Heart left ventricle (tissue), 16 donors: ENCODE measurements at regions not wholly inside any gene's neighbourhood (a gene's known extent, or its start where the extent isn't known, plus 50 kb on each side); places are given as distances from the start of the nearest gene placed in this dataset.

Experiments
- ATAC-seq, 4 donors: fragments of 200-7000 bp; cut with Tn5 transposase; one replicate each; pipeline ENCODE4 v1.9.1; 2020 to 2022; ENCODE audit warnings: moderate library complexity in 4 of 4, mild to moderate bottlenecking in 3 of 4, moderate number of reproducible peaks in 1 of 4
- DNase-seq, 5 donors: peaks; one replicate each; pipeline ENCODE4 v3.0.0-alpha.2; 2020
- H3K27ac ChIP-seq, 12 donors: fragments of 200-600 bp; sonication (generic) in 4 of 12; one replicate each; pipeline versions ENCODE4 v1.5.0 to v1.8.0; 2016 to 2022; ENCODE audit warnings: mild to moderate bottlenecking in 2 of 12
- H3K27me3 ChIP-seq, 9 donors: fragments of 200-600 bp; sonication (generic) in 2 of 9; one replicate each; pipeline versions ENCODE4 v1.5.1 to v1.8.0; 2016 to 2022; ENCODE audit warnings: mild to moderate bottlenecking in 3 of 9
- H3K36me3 ChIP-seq, 9 donors: fragments of 200-600 bp; sonication (generic) in 2 of 9; one replicate each; pipeline versions ENCODE4 v1.5.0 to v1.8.0; 2018 to 2022; ENCODE audit warnings: mild to moderate bottlenecking in 2 of 9
- H3K4me1 ChIP-seq, 12 donors: fragments of 200-600 bp; sonication (generic) in 4 of 12; one replicate each; pipeline versions ENCODE4 v1.5.0 to v1.8.0; 2016 to 2022; ENCODE audit warnings: mild to moderate bottlenecking in 3 of 12
- H3K4me3 ChIP-seq, 12 donors: fragments of 200-600 bp; sonication (generic) in 4 of 12; one replicate each; pipeline versions ENCODE4 v1.5.0 to v1.8.0; 2017 to 2022; ENCODE audit warnings: mild to moderate bottlenecking in 9 of 12, moderate library complexity in 4 of 12
- H3K9me3 ChIP-seq, 12 donors: fragments of 200-600 bp; sonication (generic) in 4 of 12; one replicate each; pipeline versions ENCODE4 v1.5.0 to v1.8.0; 2016 to 2022; ENCODE audit warnings: mild to moderate bottlenecking in 1 of 12
- POLR2A ChIP-seq, 2 donors: fragments of 450-650 bp; IDR thresholded peaks; one replicate each; pipeline ENCODE4 v1.6.1; 2017; ENCODE audit warnings: antibody characterized with exemption in 2 of 2, mild to moderate bottlenecking in 2 of 2, moderate library complexity in 2 of 2
- WGBS, 4 donors: extraction: QIAGEN DNeasy Blood & Tissue Kit in 2 of 4; methylation state at CpG; one replicate each; pipeline versions ENCODE4 v1.1.5 to v1.1.7; 2013 to 2018; 5-methylcytosine and 5-hydroxymethylcytosine counted together
- intact Hi-C, 10 donors: fragments of 100-400 bp; cut with DNase I; formaldehyde crosslinking; loops; one replicate each; pipeline versions ENCODE4 v1.11.1 to v1.14.2; 2022
- TF ChIP-seq, protein P1 (sequence below), 12 donors: fragments of 200-600 bp; sonication (generic) in 4 of 12; IDR thresholded peaks; one replicate each; pipeline versions ENCODE4 v1.5.0 to v1.8.0; 2018 to 2022; ENCODE audit warnings: antibody characterized with exemption in 12 of 12, mild to moderate bottlenecking in 5 of 12
- donor health status: ischemic (EF 13 %, LVEDD 7.1; RV severe dilation, severe dysfunction).
- donor health status: healthy with polysubstance abuse.
- donor health status: DM: no; HTN: yes; CAD: no.
- donor health status: DM: no; HTN: no; CAD: no.
- donor health status: ischemic (EF 25% LVEDD 6.9; RV normal size, moderate dysfunction).
- donor health status: ischemic (EF 25% LVEDD 5.7; RV mildly dilated, moderate dysfunction).
- donor health status: healthy.
- donor health status: DM: yes; HTN: yes; CAD: no.
- donor health status: ischemic (EF 35%, LVEDD 5.7; RV mildly dilated, moderate dysfunction).
- donor health status: nonischemic (EF 11% LVEDD 7.7; RV severe dilation, severe dysfunction).
- donor health status: DM: yes; HTN: yes; CAD: no.
- donor health status: PGD.
- donor health status: ischemic (EF 29% LVEDD 5.4; RV normal size, mild dysfunction).
- donor health status: nonischemic (EF 23%, LVEDD 6.1; RV moderate dilation, normal function).

DNA sequence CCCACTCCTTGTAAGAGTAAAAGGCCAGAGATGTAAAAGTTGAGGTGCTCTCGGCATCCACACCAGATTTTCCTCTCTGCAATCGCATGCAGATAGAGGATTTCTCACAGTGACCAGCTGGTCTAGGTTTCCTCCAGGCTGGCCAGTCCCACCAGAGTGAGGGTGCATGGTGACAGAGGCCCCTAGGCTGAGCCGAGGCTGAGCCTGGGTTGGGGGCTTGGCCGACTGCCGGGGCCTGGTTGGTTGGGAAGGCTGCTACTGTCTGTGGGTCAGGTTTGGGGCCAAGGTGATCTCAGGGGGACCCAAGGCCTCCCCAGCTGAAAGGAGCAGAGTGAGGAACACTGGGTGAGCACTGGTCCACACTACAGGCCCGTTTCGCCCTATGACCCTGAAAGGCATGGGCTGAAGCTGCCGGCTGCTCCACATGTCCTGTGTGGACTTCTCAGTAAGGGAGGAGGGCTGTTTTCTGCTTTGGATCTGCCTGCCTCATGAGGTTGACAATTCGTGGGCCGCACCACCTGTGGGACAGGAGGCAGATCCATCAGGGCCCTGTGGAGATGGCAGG lies 400.8 kb upstream of the IRX4 start:
- Histone ChIP-seq H3K9me3 (no peaks in the 10 kb centered on the region), H3K4me3 (no peak overlapping the region), H3K27ac (no peak overlapping the region), H3K36me3 (no peaks in the 10 kb centered on the region), H3K4me1 (no peaks in the 10 kb centered on the region), H3K27me3 (peaks cover 0 to 3% (median 0%) of the 10 kb centered on the region in 9 donors)
- DNase-seq (no peak), ATAC-seq (no peak)
- TF ChIP-seq, protein P1, sequence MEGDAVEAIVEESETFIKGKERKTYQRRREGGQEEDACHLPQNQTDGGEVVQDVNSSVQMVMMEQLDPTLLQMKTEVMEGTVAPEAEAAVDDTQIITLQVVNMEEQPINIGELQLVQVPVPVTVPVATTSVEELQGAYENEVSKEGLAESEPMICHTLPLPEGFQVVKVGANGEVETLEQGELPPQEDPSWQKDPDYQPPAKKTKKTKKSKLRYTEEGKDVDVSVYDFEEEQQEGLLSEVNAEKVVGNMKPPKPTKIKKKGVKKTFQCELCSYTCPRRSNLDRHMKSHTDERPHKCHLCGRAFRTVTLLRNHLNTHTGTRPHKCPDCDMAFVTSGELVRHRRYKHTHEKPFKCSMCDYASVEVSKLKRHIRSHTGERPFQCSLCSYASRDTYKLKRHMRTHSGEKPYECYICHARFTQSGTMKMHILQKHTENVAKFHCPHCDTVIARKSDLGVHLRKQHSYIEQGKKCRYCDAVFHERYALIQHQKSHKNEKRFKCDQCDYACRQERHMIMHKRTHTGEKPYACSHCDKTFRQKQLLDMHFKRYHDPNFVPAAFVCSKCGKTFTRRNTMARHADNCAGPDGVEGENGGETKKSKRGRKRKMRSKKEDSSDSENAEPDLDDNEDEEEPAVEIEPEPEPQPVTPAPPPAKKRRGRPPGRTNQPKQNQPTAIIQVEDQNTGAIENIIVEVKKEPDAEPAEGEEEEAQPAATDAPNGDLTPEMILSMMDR (IDR thresholded peaks at IDR 0.05) = no peak
- TF ChIP-seq POLR2A (IDR thresholded peaks at IDR 0.05) = no peak
- intact Hi-C loops = no loop called here
- 80 to 87% (median 85%) methylated on average over 5 to 10 of the region's 10 CpGs for WGBS, 4 donors

DNA sequence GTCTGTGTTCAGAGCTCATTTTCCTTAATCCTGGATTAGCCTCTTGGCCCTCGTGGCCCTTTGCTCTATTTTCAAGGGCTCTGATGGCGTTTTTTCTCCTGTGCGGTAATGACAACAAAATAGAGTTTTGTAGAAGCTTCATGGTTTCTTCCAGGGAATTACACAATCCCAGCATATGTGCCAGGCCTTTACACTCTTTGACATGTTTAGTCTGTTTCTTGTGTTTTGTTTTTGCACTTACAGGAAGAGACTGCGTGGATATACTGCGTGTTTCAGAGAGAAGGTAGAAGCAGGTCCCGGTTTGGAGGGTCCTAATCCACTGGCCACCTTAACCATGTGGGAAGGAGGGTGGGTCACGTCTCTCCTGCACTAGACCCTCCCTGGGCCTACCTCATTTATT lies 400.2 kb upstream of the IRX4 start:
- Histone ChIP-seq H3K4me1 (no peaks in the 10 kb centered on the region), H3K9me3 (no peaks in the 10 kb centered on the region), H3K27me3 (peaks cover 0 to 3% (median 0%) of the 10 kb centered on the region in 9 donors), H3K27ac (no peak overlapping the region), H3K36me3 (no peaks in the 10 kb centered on the region), H3K4me3 (no peak overlapping the region)
- ATAC-seq (no peak), DNase-seq (no peak)
- no peak for TF ChIP-seq POLR2A (IDR thresholded peaks at IDR 0.05)
- TF ChIP-seq, protein P1 (IDR thresholded peaks at IDR 0.05) = no peak
- 73 to 85% (median 79%) methylated on average over 7 of the region's 7 CpGs for WGBS, 4 donors
- intact Hi-C loops = no loop called here

DNA sequence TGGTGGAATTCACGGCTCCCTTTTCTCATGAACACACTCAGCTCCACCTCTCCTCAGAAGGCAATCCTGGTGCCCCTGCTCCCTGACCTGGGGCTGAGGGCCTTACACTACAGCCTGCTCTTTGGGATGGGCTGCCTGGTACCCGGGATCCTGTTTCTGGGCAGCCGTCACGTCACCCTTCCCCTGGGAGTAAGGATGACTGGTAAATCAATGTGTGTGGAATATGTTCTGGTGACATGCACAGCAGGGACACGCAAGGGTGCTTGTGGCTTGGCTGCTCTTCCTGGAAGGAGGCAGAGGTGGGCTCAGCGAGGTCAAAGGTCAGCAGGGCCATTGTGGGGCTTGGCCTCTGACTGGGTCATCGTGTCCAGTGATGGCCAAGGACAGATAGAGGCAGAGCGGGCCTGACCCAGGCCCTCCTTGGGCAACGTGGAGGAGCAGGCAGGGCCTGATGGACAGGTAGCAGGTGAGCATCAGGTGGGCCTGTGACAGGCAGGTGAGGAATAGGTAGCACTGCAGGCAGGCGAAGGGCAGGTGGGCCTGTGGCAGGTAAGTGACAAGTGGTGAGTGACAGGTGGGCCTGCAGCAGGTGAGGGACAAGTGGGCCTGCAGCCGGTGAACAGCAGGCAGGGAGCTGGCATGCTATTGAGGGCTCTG lies 399.4 kb upstream of the IRX4 start:
- Histone ChIP-seq H3K9me3 (no peaks in the 10 kb centered on the region), H3K4me1 (no peaks in the 10 kb centered on the region), H3K27ac (no peak overlapping the region), H3K4me3 (no peak overlapping the region), H3K36me3 (no peaks in the 10 kb centered on the region), H3K27me3 (peaks cover 0 to 3% (median 0%) of the 10 kb centered on the region in 9 donors)
- TF ChIP-seq, protein P1 (IDR thresholded peaks at IDR 0.05) = no peak
- TF ChIP-seq POLR2A (IDR thresholded peaks at IDR 0.05) = no peak
- DNase-seq (no peak), ATAC-seq (no peak)
- intact Hi-C loops = no loop called here
- 66 to 75% (median 71%) methylated on average over 9 to 11 of the region's 11 CpGs for WGBS, 4 donors

DNA sequence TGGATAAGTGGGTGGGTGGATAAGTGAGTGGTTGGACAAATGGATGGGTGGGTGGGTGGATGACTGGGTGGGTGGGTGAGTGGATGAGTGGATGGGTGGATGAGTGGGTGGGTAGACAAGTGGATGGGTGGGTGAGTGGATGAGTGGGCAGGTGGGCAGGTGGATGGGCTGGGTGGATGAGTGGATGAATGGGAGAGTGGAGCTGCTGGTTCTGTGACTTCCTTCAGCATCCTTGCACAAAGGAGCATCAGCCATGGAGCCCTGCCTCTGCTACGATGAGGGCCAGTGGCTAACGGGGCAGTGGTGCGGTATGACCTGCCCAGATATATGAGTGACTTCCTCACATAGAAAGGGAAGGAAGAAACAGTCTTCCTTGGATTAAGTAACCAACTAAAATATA lies 398.7 kb upstream of the IRX4 start:
- no peak for TF ChIP-seq POLR2A (IDR thresholded peaks at IDR 0.05)
- TF ChIP-seq, protein P1 (IDR thresholded peaks at IDR 0.05) = no peak
- no peaks in the 10 kb centered on the region for H3K9me3 ChIP-seq
- 66 to 98% (median 84%) methylated on average over 3 of the region's 3 CpGs for WGBS, 4 donors
- H3K36me3 ChIP-seq = no peaks in the 10 kb centered on the region
- intact Hi-C loops = no loop called here
- no peak overlapping the region for H3K27ac ChIP-seq
- ATAC-seq = no peak
- no peaks in the 10 kb centered on the region for H3K4me1 ChIP-seq
- H3K4me3 ChIP-seq = no peak overlapping the region
- DNase-seq = no peak
- H3K27me3 ChIP-seq = peaks cover 0 to 3% (median 0%) of the 10 kb centered on the region in 9 donors
